Activated T-cell treated with anti-CD3 and anti-CD28 coated beads for 24 hours (primary cell): ENCODE measurements at regions not wholly inside any gene's neighbourhood (a gene's known extent, or its start where the extent isn't known, plus 50 kb on each side); places are given as distances from the start of the nearest gene placed in this dataset.
"Not testable (repeated sequence)": the region's sequence is repeated elsewhere in the genome, so short reads cannot be mapped to it uniquely, and the experiment has no call there.

Source experiments
- DNase-seq: peaks from one replicate; pipeline ENCODE4 v3.0.0-alpha.2; 2020; ENCODE audit warnings: low read depth

- DNase-seq, result no peak
These were observed 632.9 kb downstream of the MAFB start for GRCh38 chr20:40056171-40056570.

GRCh38 chr20:40055711-40056110, 633.3 kb downstream of the MAFB start:
- no peak for DNase-seq

GRCh38 chr20:40054311-40054710, 634.7 kb downstream of the MAFB start:
- no peak for DNase-seq

- DNase-seq, result no peak
These were observed 638.4 kb downstream of the MAFB start for GRCh38 chr20:40050596-40050995.

- no peak for DNase-seq
These were observed 639.2 kb downstream of the MAFB start for GRCh38 chr20:40049854-40050253.

- DNase-seq, result no peak
These were observed 642.3 kb downstream of the MAFB start for GRCh38 chr20:40046703-40047102.

- DNase-seq, result no peak
These were observed 651.5 kb downstream of the MAFB start for GRCh38 chr20:40037511-40037910.

GRCh38 chr20:40029589-40029988, 659.4 kb downstream of the MAFB start:
- DNase-seq, result no peak

- DNase-seq, result no peak
These were observed 669.5 kb downstream of the MAFB start for GRCh38 chr20:40019510-40019909.

- no peak for DNase-seq
These were observed 671.3 kb downstream of the MAFB start for GRCh38 chr20:40017765-40018164.

- no peak for DNase-seq
These were observed 672.1 kb downstream of the MAFB start for GRCh38 chr20:40016890-40017289.

- no peak for DNase-seq
These were observed 672.6 kb downstream of the MAFB start for GRCh38 chr20:40016392-40016791.

- not testable (repeated sequence) for DNase-seq
These were observed 677.0 kb downstream of the MAFB start for GRCh38 chr20:40012026-40012425.

GRCh38 chr20:40010483-40010882, 678.6 kb downstream of the MAFB start:
- no peak for DNase-seq

GRCh38 chr20:40009542-40009941, 679.5 kb downstream of the MAFB start:
- DNase-seq, result no peak

GRCh38 chr20:40008177-40008576, 680.9 kb downstream of the MAFB start:
- DNase-seq, result no peak

GRCh38 chr20:40006168-40006860, 682.7 kb downstream of the MAFB start:
- no peak for DNase-seq

- not testable (repeated sequence) for DNase-seq
These were observed 684.9 kb downstream of the MAFB start for GRCh38 chr20:40004092-40004491.

GRCh38 chr20:39993742-39994141, 695.3 kb downstream of the MAFB start:
- DNase-seq, result no peak

GRCh38 chr20:39990692-39991091, 698.3 kb downstream of the MAFB start:
- no peak for DNase-seq

GRCh38 chr20:39988991-39989390, 700.0 kb downstream of the MAFB start:
- no peak for DNase-seq

GRCh38 chr20:39986173-39986904, 702.7 kb downstream of the MAFB start:
- DNase-seq, result no peak

GRCh38 chr20:39985271-39985827, 703.7 kb downstream of the MAFB start:
- DNase-seq, result no peak
